Anterior cingulate cortex (tissue), 58 donors: ENCODE measurements at regions not wholly inside any gene's neighbourhood (a gene's known extent, or its start where the extent isn't known, plus 50 kb on each side); places are given as distances from the start of the nearest gene placed in this dataset.
"Not testable (repeated sequence)": the region's sequence is repeated elsewhere in the genome, so short reads cannot be mapped to it uniquely, and the experiment has no call there.

Source experiments
- DNase-seq, 58 donors: peaks; one replicate each; lab custom pipeline; 2025; lab: John Stamatoyannopoulos, UW

GRCh38 chr5:126150319-126150718 is 272.9 kb upstream of the GRAMD2B start:
- not testable (repeated sequence) for DNase-seq

GRCh38 chr5:126155298-126155697 is 267.9 kb upstream of the GRAMD2B start:
- not testable (repeated sequence) for DNase-seq

DNA sequence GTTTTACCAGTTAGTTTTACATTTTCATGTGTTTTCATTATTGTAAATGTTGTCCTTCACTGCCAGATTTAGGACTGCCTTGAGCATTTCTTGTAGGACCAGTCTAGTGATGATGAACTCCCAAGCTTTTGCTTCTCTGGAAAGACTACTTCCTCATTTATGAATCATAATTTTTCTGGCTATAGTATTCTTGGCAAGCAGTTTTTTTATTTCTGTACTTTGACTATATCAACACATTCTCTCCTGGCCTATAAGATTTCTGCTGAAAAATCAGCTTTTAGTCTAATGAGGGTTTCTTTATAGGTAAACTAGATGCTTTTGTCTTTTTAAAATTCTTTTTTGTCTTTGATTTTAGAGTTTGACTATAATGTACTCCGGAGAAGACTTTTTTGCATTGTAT is 256.8 kb upstream of the GRAMD2B start:
- no peak for DNase-seq

DNA sequence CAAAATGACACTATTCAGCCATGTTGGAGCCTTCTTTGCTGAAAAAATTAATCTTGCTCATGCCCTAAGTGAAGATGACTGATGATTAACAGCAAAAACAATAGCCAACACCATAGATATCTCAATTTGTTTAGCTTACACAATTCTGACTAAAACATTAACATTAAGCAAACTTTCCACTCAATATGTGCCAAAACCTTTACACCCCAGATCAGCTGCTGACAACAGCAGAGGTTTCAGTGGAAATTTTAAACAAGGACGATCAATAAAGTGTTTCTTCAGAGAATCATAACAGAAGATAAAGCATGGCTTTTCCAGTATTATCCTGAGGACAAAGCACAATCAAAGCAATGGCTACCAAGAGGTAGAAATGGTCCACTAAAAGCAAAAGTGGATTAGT is 254.4 kb upstream of the GRAMD2B start:
- DNase-seq: no peak

GRCh38 chr5:126171916-126172315 is 251.3 kb upstream of the GRAMD2B start:
- DNase-seq: no peak

DNA sequence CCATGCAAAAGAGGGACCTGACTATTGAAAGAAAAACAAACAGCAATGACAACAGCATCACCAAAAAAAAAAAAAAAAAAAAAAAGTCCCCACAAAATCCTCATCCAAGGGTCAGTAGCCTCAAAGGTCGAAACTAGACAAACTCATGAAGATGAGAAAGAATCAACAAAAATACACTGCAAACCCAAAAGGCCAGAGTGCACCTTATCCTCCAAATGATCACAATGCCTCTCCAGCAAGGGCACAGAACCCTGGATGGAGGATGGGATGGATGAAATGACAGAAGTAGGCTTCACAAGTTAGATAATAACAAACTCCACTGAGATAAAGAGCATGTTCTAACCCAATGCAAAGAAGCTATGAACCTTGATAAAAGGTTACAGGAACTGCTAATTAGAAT is 250.4 kb upstream of the GRAMD2B start:
- no peak for DNase-seq

GRCh38 chr5:126178521-126178920 is 244.7 kb upstream of the GRAMD2B start:
- DNase-seq: peak in 3 of 58 donors; percentile 2 to 8 (median 2)

DNA sequence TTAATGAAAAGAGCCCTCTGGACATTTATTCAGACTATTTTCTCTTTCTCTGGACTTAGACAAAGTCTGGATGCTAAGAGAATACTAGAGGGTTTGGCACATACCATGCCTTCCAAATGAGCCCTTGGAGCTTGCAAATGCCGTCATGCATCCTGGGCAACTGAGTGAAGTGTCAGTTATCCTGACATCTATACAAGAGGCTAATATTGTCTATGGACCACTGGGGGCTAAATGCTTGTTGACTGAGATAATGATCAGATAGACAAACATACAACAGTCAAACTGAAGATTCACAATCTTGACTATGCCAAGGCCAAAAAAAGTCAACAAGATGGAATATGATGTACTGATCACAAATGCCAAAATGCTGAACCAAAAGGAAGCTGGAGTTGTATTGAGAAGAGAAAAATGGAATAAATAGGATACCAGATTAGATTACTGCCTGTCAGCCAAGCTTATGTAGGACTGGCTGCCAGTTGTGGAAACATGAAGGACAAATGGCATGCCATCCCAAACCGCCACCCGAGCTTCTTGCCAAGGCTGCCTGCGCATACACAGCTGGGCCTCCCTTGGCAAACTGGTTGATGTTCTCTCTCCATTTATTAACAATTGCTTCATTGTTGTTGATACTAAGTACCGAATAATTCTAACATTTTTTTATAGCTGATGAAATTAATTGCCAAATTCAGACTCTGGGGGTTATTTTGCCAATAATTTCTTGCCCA is 240.1 kb upstream of the GRAMD2B start:
- peak in 51 of 58 donors; percentile 1 to 80 (median 42) for DNase-seq

GRCh38 chr5:126184474-126184873 is 238.7 kb upstream of the GRAMD2B start:
- DNase-seq: no peak

DNA sequence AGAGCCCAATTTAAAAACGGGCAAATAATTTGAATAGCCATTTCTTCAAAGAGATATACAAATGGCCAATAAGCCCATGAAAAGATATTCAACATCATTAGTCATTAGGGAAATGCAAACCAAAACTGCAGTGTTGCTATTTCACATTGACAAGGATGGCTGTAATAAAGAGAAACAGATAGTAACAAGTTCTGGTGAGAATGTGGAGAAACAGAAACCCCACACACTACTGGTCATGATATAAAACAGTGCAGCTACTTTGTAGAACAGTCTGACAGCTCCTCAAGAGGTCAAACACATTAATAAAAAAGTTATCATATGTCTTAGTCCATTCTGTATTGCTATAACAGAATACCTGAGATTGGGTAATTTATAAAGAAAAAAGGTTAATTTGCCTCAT is 237.0 kb upstream of the GRAMD2B start:
- no peak for DNase-seq

GRCh38 chr5:126188804-126189203 is 234.4 kb upstream of the GRAMD2B start:
- no peak for DNase-seq

- no peak for DNase-seq
Observed at GRCh38 chr5:126189231-126189630, 234.0 kb upstream of the GRAMD2B start.

GRCh38 chr5:126189862-126190261 is 233.3 kb upstream of the GRAMD2B start:
- DNase-seq: no peak

- DNase-seq: no peak
Observed at GRCh38 chr5:126192226-126192625, 231.0 kb upstream of the GRAMD2B start.

- no peak for DNase-seq
Observed at GRCh38 chr5:126195410-126196100, 227.7 kb upstream of the GRAMD2B start.

GRCh38 chr5:126198531-126198930 is 224.7 kb upstream of the GRAMD2B start:
- DNase-seq: no peak

GRCh38 chr5:126199467-126199866 is 223.7 kb upstream of the GRAMD2B start:
- no peak for DNase-seq

DNA sequence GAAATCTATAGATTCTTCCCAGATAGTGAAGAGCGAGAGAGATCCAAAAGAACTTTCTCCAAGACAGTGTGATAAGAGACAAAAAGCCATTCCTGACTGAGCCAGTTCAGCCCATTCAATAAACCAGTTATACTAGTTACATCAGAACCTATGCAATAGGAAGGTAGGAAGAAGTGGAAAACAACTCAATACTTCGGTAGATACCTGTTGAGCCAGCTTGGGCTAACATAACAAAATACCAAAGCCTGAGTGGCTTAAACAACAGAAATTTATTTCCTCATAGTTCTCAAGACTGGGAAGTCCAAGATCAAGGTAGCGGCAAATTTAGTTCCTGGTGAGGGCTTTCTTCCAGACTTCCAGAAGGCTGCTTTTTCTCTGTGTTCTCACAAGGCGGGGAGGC is 214.5 kb upstream of the GRAMD2B start:
- DNase-seq: no peak

- no peak for DNase-seq
Observed at GRCh38 chr5:126210955-126211354, 212.3 kb upstream of the GRAMD2B start.

- no peak for DNase-seq
Observed at GRCh38 chr5:126219616-126220015, 203.6 kb upstream of the GRAMD2B start.

GRCh38 chr5:126220725-126221124 is 202.5 kb upstream of the GRAMD2B start:
- DNase-seq: no peak

GRCh38 chr5:126228934-126229333 is 194.3 kb upstream of the GRAMD2B start:
- no peak for DNase-seq
